PFSK-1 (cell line): ENCODE measurements at regions not wholly inside any gene's neighbourhood (a gene's known extent, or its start where the extent isn't known, plus 50 kb on each side); places are given as distances from the start of the nearest gene placed in this dataset.

ENCODE experiments used
- FOXP2 ChIP-seq: optimal IDR thresholded peaks from 2 replicates; pipeline ENCODE3; 2011; ENCODE audit warnings: borderline replicate concordance, control low read depth, inconsistent platforms; ENCODE audit not compliant: insufficient read depth; ENCODE audit errors: extremely low read length, extremely low read depth
- POLR2AphosphoS5 ChIP-seq: IDR thresholded peaks from 2 replicates; pipeline ENCODE4 v1.6.1; 2012; ENCODE audit warnings: low read depth, mild to moderate bottlenecking, control low read depth, low read length, moderate library complexity
- SIN3A ChIP-seq: IDR thresholded peaks from 2 replicates; pipeline ENCODE4 v1.6.1; 2012; ENCODE audit warnings: mild to moderate bottlenecking, low read length, moderate library complexity, borderline replicate concordance; ENCODE audit not compliant: insufficient read depth
- TAF1 ChIP-seq: IDR thresholded peaks from 2 replicates; pipeline ENCODE4 v1.6.1; 2012; ENCODE audit warnings: low read length, control low read depth, borderline replicate concordance; ENCODE audit not compliant: insufficient read depth
- TF ChIP-seq, protein P1 (sequence below), 2 experiments: IDR thresholded peaks; 2 replicates each; pipeline versions ENCODE4 v1.6.1 to v1.8.0; 2011 to 2012; ENCODE audit warnings: low read depth in 2 of 2, low read length in 2 of 2, control low read depth in 1 of 2, inconsistent platforms in 1 of 2, mild to moderate bottlenecking in 1 of 2, moderate library complexity in 1 of 2; ENCODE audit not compliant: insufficient read depth in 1 of 2

DNA sequence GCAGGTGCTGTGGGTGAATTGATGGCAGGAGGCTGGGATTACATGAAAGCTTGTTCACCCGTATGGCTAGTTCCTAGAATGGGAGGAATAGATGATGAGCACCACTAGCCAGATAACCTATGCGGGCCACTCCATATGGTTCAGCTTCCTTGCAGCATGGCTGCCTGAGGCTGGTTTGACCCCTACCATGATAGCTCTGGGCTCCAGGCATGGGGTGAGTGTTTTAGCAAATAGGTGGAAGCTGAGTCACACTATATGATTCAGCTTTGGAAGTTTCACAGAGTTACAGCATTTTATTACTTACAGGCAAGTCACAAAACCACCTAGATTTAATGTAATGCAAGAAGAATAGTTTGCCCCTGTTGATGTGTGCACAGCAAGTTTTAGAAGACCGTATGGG lies 603.2 kb downstream of the STIM2 start:
- TF ChIP-seq TAF1 (no peak), POLR2AphosphoS5 (no peak), FOXP2 (no peak), SIN3A (no peak)
- TF ChIP-seq, protein P1, sequence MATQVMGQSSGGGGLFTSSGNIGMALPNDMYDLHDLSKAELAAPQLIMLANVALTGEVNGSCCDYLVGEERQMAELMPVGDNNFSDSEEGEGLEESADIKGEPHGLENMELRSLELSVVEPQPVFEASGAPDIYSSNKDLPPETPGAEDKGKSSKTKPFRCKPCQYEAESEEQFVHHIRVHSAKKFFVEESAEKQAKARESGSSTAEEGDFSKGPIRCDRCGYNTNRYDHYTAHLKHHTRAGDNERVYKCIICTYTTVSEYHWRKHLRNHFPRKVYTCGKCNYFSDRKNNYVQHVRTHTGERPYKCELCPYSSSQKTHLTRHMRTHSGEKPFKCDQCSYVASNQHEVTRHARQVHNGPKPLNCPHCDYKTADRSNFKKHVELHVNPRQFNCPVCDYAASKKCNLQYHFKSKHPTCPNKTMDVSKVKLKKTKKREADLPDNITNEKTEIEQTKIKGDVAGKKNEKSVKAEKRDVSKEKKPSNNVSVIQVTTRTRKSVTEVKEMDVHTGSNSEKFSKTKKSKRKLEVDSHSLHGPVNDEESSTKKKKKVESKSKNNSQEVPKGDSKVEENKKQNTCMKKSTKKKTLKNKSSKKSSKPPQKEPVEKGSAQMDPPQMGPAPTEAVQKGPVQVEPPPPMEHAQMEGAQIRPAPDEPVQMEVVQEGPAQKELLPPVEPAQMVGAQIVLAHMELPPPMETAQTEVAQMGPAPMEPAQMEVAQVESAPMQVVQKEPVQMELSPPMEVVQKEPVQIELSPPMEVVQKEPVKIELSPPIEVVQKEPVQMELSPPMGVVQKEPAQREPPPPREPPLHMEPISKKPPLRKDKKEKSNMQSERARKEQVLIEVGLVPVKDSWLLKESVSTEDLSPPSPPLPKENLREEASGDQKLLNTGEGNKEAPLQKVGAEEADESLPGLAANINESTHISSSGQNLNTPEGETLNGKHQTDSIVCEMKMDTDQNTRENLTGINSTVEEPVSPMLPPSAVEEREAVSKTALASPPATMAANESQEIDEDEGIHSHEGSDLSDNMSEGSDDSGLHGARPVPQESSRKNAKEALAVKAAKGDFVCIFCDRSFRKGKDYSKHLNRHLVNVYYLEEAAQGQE (IDR thresholded peaks at IDR 0.05; ENCODE audit: insufficient read depth in 1 of 2, low read depth in 2 of 2, low read length in 2 of 2) = no peak

DNA sequence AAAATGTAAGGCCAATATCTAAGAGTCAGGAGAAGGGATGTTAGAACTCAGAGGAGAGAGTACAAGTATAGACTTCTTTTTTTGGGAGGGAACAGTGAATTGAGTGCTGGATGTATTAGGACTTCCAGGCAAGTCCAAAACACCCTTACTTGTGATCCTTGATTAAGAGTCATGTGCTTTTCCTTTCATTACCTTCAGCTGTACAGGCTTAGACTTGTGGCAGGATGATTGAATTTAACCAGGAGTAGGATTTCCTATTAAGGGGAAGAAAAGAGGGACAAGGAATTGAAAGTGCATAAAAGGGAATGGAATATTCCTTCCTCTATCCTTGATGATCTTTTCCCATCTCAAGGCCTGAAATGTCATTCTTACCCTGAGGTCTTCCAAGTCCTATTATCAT lies 606.7 kb downstream of the STIM2 start:
- TF ChIP-seq POLR2AphosphoS5 = no peak
- no peak for TF ChIP-seq TAF1
- no peak for TF ChIP-seq SIN3A
- TF ChIP-seq FOXP2 = no peak
- TF ChIP-seq, protein P1 (IDR thresholded peaks at IDR 0.05; ENCODE audit: insufficient read depth in 1 of 2, low read depth in 2 of 2, low read length in 2 of 2) = no peak

DNA sequence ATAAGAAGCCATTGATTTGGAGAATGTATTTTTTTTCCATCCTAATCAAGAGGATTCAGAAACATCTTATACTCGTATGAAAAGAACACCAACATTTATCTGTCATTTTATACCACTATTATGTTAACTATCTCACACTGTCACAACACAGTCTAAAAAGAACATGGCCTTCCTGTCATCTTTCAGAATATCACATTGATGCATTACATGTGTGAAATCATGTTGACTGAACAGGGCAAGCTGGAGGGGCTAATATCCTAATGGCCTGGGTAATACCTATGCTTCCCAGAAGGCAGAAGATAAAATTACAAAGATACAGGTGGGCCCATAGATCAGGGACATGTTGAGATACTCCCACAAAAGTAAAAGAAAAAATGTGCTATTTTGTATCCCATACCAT lies 611.7 kb downstream of the STIM2 start:
- no peak for TF ChIP-seq SIN3A
- TF ChIP-seq TAF1 = no peak
- no peak for TF ChIP-seq POLR2AphosphoS5
- TF ChIP-seq, protein P1 (IDR thresholded peaks at IDR 0.05; ENCODE audit: insufficient read depth in 1 of 2, low read depth in 2 of 2, low read length in 2 of 2) = no peak
- TF ChIP-seq FOXP2 = no peak

DNA sequence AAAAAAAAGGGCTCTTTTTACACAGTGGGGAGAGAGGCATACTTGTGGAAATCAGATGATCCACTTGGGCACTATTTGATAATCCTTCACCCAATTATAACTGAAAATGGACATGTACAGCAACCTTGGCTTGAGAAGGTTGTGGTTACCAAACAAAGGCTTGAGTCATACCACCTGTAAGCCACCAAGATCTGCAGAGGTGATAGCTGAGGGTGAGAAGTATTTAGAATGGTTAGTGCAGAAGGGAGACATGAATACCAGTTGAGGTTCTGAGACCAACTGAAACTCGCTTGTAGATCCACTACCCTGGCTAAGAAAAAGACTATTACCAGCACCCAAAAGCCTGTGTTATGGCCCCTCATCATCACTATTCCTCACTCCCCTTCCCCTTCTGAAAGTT lies 614.0 kb downstream of the STIM2 start:
- no peak for TF ChIP-seq POLR2AphosphoS5
- TF ChIP-seq SIN3A = no peak
- TF ChIP-seq, protein P1 (IDR thresholded peaks at IDR 0.05; ENCODE audit: insufficient read depth in 1 of 2, low read depth in 2 of 2, low read length in 2 of 2) = no peak
- no peak for TF ChIP-seq TAF1
- no peak for TF ChIP-seq FOXP2

GRCh38 chr4:27484216-27484615 lies 623.6 kb downstream of the STIM2 start:
- TF ChIP-seq TAF1 (no peak), FOXP2 (no peak), POLR2AphosphoS5 (no peak), SIN3A (no peak)
- TF ChIP-seq, protein P1 (IDR thresholded peaks at IDR 0.05; ENCODE audit: insufficient read depth in 1 of 2, low read depth in 2 of 2, low read length in 2 of 2) = no peak
